ENCODE measurements at regions not wholly inside any gene's neighbourhood (a gene's known extent, or its start where the extent isn't known, plus 50 kb on each side); places are given as distances from the start of the nearest gene placed in this dataset.
"Not testable (repeated sequence)": the region's sequence is repeated elsewhere in the genome, so short reads cannot be mapped to it uniquely, and the experiment has no call there.

DNA sequence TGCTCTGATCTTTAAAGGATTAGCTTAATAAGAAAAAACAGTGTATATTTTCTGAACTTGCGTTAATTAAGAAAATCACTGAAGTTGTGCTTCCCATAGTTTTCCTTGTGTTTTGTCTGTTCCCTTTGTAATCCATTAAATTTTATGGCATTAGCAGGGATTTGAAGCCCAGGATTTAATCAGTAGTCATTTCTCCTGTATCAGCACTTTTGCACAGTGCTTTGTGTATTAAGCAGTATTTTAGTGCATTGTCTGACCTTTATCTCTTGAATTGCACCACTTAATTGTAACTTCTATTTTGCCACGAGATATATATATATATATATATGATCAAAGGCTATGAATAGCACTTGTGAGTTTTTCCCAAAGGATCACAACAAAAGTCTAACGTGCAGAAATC is 133.7 kb downstream of the S1PR1 start:
- no peak for DNase-seq (ENCODE audit: low spot score)

DNA sequence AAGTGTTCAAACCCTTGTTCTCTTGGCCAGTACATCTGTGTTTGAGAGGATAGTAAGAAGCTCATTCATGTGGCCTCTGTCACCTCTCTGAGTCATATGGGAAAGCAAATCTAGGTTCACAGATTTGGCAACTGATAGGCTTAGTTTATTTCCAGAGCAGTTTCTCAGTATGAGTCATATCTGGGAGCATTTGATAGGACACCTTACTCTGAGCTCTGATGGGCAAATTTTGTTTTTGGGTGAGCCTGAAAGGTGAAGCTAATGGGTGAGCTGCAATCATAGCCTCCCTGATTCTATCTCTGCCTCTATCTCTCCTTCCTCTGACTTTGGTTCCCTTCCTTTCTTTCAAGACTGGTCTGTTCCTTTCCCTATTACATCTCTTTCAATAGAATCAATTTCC is 134.4 kb downstream of the S1PR1 start:
- DNase-seq (ENCODE audit: low spot score): peak; percentile 66

DNA sequence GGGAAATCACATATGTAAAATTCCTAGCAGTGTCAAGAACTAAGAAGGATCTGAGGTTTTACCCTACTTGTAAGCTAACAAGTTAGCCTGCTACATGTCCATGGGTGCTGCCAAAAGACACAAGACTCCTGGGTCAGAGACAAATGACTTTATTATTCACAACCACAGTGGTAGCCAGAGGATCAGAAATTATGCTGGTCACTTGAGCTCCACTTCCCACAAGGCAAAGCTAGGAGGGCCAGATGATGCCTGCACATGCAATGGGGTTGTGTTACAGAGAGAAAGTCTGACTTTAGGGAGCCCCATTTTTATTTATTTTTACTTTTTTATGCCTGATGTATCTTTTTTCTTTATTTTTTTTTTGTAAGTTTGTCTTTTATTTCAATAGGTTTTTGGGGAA is 136.8 kb downstream of the S1PR1 start:
- DNase-seq (ENCODE audit: low spot score): no peak

DNA sequence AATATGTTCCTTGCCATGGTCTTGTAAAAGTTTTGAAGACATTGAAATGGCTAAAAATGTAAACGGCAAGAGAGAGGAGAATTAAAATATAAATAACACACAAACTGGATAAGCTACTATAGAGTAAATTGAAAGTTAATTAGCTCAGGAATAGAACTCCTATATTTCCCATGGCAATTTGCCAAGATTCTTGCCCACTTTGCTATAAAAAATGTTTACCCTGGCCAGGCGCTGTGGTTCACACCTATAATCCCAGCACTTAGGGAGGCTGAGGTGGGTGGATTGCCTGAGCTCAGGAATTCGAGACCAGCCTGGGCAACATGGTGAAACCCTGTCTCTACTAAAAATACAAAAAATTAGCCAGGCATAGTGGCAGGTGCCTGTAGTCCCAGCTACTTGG is 138.6 kb downstream of the S1PR1 start:
- DNase-seq (ENCODE audit: low spot score): not testable (repeated sequence)

DNA sequence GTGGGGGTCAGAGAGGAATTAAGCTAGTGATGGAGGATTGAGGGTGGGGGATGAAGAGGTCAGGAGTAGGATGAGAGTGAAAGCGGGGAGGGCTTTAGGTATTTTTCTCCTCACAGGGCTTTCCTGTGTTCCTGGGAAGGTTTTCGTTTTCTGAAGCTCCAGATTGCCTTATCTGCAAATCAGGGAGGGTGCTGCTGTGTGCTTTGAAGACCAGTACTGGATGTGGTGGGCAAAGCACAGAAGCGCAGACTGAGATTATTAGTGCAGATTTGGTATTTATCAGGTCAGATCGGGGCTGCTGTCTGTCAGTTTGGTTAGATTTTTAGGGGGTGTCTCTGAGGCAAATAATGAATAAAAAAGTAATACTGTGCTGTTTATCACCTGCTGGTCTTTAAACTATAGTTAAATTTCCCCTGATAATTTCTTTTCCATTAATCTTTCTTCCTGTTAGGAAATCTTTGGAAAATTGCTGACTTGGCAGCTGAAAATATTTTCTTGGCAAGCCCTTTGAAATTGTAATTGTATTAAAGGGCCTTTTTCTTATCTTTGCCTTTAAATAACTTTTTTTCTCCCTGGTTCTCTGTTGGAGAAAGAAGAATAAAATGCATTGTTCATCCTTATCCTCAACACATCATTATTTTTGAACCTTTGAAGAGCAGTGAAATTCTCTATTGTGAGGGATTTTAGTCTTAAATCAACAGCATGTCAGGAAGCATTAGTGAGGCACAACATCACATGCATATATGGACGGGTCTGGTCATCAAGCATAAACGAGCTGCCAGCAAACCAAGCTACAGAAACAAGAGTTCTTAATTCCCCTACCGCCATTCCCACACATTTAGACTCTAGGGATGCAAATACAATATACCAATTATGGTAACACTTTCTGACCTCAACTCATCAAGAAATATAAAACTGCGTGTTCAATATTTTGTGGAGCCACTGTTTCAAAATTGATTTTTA is 139.6 kb downstream of the S1PR1 start:
- DNase-seq (ENCODE audit: low spot score): no peak

DNA sequence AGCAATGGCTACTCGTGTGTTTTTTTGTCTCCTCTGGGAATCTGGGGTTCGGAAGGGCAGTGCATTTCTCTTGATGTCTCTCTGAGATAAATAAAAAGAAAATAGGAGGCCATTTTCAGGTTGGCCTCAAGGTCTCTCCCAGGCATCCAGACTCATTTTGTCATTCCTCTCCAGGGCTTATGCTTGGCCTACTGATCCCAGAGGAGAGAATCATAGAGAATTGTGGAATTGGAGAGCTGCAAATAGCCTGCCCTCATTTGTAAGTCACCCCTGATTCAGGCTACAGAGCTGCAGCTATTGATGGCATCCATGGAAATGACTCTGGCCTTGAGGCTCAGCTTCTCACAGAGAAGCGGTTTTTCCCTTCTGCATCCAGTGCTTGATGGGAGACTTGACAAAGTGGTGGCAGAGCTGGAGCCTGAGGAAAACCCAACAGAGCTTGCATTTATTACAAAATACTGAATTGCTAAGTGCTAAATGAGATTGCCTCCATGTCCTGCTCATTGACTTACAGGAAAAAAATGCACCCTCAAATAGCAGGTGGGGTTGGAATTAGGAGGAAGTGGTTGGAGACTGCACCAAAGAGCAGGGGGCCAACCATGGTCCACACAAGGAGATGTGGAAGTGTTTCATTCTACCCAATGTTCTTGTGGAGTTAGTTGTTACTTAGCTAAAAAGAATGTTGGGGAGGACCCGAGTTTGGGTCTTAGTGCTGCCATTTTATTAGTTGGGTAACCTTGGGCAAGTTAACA is 140.4 kb downstream of the S1PR1 start:
- DNase-seq (ENCODE audit: low spot score): no peak

DNA sequence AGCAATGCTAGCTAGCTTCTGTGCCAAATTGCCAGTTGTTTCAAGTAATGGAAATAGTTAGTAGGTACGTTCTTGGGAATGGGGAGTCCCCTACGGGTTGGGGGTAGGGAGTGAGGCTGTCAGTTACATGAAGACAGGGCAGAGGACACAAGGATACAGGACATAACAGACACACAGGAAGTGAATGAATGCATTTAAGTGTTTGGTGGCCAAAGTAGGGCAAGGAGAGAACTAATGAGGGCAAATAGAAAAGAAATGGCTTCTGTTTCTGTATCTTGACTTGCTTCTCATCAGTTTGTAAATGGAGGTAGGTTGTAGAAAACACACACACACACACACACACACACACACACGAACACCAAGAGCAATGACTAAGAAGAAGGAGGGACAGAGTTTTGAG is 142.2 kb downstream of the S1PR1 start:
- DNase-seq (ENCODE audit: low spot score): no peak

DNA sequence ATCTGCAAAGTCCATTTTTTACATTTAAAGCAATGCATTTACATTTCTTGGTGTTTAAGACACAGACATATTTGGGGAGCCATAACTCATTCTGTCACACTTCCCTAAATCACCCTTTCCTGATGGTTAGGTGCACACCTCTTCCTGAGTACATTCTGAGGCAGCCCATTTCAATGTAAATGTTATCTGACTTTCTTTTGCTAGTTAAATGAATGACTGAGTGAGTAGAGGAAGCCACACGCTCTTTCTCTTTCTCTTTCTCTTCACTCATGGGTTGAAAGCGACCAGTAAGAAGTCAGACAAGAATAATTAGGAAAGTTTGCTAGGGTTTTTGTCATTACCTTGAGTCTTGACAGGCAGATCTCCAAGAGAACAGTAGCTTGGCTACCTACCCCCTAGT is 143.1 kb downstream of the S1PR1 start:
- no peak for DNase-seq (ENCODE audit: low spot score)

DNA sequence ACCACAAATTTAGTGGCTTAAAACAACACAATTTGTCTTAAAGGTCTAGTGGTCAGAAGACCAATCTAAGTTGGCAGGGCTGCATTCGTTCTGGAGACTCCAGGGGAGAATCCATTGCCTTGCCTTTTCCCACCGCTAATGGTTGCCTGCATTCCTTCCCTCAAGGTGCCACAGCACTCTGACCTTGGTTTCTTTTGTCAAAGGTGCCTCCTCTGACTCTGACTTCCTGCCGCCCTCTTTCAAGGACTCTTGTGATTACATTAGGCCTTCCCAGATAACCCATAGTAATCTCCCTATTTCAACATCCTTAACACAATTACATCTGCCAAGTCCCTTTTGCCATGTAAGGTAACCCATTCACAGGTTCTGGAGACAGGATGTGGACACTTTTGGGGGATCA is 145.3 kb downstream of the S1PR1 start:
- no peak for DNase-seq (ENCODE audit: low spot score)

DNA sequence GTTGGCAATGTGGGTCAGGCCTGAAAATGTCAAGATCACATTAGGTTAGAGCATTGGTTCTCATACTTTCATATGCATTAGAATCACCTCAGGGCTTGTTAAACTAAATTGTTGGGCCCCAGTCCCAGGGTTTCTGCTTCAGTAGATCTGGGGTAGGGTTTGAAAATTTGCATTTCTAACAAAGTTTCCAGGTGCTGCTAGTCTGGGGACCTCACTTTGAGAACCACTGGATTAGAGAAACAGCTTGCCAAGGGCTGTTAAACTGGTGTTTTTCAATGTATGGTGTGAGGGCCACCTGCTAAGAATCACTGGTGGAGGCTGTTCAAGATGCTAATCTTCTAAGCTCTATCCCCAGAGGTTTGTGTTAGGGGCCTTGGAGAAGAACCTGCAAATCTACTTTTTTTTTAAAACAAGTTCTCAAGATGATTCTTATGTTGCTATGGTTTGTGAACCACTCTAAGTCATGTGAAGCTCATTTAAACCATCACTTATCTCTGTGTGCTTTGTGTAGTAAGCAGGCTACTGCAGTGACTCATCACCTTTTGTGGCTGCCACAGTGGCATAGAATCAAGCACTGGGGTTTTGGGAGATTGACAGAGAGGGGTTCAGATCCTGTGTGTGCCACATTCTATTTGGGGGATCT is 152.2 kb downstream of the S1PR1 start:
- peak; percentile 25 for DNase-seq (ENCODE audit: low spot score)

DNA sequence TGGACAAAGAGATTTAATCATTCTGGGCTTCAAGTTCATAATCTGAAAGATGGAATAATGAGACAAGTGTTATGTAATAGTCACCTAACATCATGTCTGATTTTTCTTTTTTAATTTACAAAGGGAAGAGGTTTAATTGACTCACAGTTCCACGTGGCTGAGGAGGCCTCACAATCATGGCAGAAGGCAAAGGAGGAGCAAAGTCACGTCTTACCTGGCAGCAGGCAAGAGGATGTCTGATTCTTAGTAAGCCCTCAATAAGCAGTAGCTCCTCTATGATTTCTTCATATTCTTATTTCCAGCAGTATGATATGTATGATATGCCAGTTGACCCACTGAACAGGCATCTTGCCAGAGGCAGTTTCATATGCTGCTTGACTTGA is 152.7 kb downstream of the S1PR1 start:
- no peak for DNase-seq (ENCODE audit: low spot score)

DNA sequence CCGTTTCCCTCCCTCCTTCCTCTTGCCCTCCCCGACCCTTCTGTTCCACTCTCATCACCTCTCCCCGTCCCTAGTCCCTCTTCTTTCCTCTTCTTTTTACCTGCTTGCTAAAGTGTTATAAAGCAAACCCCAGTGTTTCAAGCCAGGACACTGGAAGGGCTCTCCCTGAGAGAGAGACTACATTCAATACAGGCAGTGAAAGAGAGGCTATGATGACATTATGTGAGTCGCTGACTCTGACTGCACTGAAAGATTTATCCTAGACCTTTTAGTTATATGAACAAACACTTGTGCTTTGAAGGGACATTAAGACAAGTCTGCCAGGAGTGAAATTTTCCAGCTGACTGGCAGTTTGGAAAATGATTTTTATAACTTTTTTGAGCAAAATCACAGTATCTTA is 155.7 kb downstream of the S1PR1 start:
- no peak for DNase-seq (ENCODE audit: low spot score)

DNA sequence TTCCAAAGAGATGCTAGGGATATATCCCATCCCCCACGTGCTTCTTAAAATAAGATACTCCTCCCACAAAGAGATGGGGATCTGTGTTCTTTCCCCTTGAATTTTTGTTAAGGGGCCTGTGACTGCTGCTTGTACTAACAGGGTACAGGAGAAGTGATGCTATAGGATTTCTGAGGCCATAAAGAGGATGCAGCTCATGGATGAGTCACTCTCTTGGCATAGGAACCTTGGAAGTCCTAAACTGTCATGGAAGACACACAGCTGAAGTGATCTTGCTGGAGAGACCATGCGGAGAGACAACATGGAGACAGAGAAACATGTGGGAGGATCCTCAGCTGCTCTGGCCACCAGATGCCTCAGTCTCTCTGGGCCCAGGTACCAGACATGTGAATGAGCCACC is 157.2 kb downstream of the S1PR1 start:
- DNase-seq (ENCODE audit: low spot score): no peak

DNA sequence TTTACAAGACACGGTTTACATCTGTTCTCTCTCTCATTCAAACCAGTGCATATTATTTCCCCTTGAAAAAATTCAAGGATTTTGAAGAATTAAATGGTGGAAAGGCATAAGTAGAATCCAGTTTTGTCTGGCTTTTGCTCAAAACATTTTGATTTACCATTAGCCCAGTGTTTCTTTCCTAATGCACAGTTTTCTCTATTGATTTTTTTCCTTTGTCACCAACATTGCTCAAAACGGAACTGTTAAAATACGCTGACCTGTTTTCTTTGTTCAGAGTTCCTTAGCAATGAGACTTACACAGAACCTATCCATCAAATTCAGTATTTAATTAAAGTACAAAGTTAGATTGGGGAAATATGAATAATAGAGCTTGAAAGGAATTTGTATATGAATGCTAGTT is 162.4 kb downstream of the S1PR1 start:
- no peak for DNase-seq (ENCODE audit: low spot score)

DNA sequence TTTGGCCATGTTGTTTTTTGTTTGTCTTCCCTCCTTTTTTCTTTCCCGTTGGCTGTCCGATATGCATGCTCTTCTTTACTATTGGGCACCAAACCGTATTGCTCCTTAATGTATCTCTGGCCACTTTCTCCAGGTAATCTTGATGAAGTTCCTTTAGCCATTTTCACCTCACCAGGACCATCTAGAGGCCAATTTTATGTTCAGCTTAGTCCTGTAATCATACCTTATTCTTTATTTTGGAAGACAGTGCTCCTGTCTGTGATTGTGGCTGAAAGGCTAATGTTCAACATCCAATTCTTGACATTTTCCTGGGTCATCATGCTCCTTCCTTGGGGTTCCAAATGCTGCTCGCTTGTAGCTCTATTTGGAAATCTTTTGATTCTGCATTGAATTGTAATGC is 169.5 kb downstream of the S1PR1 start:
- DNase-seq (ENCODE audit: low spot score): no peak

DNA sequence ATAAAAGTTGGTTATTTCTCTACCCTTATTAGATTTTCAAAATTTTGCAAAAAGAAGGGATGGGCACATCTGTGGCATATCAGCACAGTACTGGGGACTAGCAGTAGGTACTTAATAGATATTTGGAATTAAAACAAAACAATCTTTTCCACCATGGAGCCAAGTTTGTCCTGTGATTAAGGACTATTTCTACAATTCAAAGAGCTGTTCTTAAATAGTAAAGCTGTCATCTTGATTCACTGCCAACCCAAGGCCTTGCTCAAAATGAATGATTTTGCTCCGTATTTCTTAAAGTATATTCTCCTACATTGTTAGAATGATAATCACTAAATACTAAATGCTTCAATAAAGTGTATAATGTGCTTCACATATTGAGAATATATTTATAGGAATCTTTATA is 169.9 kb downstream of the S1PR1 start:
- no peak for DNase-seq (ENCODE audit: low spot score)

DNA sequence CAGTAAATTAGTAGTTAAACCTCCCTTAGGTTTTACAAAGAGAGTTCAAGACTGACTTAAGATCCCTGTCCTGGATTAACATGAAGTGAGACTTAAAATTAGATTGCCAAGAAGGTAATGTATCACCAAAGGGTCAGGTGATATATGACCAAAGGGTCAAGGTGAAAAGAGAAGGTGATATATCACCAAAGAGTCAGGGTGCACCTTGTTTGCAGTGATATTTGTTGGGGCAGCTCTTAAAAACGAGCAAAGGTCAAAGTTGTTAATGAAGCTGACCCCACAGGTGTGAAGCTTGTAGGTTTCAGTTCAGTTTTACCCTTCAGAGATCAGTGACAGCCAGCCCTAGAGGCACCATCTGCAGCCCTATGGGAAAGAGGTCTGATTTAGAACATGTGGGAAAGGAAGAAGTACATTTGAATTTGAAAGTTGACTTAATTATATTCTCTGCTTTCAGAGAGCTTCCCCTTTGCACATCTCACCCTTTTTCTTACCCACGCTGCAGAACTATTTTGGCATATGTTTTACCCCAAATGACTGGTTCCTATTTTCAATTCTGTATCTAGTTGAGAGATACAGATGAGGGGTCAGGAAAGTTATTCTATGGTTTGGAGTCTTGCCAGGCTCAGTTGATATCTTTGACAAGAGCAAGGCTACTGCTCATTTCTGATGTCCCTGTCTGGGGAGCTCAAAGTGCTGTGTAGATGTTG is 170.8 kb downstream of the S1PR1 start:
- DNase-seq (ENCODE audit: low spot score): no peak

DNA sequence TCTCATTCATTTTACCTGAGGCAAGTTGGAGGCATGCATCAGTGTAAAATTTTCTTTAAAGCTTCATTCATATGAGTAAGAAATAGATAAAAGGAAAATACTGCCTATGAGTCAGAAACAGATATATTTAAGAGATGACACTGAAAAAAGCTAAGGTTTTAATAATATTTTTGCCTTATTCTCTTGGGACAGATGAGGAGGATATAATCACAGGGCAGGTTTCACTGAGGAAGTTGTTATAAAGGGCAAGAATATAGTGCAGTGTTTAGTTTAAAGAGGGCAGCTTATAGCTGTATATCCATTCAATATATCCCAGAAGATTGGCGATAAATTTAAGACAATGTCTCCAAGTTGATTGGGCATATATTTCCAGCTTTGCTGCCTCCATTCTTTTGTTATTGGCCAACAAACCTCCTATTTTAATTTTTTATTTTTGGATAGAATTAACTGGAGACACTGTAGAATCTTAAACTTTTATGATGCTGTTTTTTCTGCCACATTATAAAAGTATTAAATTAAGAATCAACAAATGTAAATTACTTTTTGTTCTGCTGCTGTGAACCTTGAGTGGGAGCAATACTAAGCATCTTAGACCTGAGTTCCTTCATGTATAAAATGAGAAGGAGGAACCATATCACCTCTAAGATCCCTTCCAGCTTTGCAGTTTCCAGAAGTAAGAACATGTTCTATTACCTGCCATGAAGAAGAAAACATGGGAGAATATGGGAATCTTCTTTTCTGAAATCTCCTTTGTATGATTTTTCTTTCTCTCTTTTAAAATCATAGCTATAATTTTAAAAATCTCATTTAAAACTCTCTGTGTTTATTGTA is 171.6 kb downstream of the S1PR1 start:
- no peak for DNase-seq (ENCODE audit: low spot score)

DNA sequence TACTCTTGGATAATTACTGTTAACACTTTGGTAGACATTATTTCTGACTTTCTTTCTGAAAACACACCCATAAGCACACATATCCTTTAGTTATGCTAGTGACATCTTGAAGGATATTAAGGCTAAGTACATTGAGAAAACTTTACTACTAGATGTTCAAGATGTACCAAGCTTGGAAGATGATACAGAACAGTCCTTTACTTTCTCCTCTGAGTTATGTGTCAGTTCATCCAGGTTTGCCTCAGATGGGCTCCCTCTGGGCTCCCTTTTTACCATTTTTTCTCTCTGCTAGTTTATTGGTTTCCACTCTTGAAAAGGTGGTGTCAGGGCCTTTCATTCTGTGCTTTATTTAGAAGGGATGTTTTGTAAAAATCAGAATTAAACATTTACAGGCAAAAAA is 172.3 kb downstream of the S1PR1 start:
- no peak for DNase-seq (ENCODE audit: low spot score)

DNA sequence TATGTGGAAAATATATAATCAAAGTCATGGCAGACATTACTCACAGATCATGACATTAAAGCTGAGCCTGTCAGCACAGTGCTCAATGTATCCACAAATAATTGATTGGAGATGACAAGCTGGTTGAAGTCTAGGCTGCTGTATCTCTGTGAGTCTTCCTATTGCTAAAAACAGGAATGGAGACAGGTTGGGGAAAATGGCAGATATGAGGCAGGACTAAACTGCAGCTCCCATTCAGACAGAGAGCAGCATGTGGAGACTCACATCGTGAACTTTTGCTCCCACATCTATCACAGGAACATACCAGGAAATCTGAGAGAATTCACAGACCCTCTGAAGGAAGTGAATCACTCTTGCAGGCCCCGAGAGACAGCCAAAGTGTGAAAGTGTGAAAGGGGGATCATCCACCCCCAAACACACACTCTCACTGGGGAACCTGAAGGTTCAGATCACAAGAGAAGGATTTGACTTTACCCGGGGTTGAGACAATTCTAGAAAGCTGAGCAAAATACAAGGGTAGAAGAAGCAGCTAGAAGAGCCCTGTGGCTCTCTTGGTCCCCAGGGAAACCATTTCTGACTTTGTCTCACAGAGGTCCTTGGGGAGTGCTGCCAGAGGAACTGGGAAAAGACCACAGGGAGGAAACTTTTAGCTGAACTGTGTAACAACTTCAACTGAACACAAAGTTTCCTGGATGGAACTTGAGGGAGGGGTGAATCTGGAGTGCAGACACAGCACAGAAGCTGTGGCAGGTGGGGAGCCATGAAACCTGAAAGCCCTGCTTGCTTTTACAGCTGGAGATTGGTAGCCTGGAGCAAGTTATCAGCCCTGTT is 173.4 kb downstream of the S1PR1 start:
- DNase-seq (ENCODE audit: low spot score): no peak
